ENCODE measurements at regions not wholly inside any gene's neighbourhood (a gene's known extent, or its start where the extent isn't known, plus 50 kb on each side); places are given as distances from the start of the nearest gene placed in this dataset.
A peak's percentile ranks its signal among the peaks of the same experiment; 100 is the strongest.

DNA sequence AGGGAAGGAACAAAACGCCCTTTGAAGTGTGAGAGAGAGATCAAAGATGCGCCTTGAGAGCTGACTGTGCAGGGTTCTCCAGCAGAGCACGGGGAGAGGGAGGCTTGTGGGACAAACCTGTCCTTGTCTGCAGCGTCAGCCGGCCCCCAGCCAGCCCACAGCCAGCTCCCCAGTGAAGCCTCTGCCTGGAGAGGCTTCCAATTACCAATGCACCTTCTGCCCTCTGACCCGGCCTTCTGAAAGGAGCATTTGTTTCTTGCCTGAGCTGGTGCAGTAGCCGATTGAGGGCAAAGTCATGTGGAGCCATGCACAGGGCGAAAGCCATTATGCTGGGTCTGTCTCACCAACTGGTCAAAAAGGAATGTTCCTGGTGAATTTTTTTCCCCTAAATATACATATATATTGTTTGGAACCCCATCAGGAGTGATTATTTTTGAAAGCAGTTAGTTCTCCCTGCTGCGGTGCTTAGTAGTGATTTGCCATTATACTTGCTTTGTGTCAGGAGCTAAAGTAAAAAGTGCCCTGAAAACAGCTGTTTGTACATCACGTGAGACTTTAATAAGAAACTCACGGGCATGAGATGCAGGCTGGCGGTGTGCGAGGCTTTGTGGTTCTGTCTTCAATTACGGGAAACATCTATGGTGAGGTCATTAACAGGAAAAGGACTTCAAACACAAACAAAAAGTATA lies 268.6 kb downstream of the KLF6 start:
- Mint-ChIP-seq H3K27me3 (ENCODE audit: low read depth) (peaks cover 8% of the 10 kb centered on the region), H3K4me3 (peak overlapping the region; percentile 29), H3K4me1 (ENCODE audit: low read depth) (peaks cover 14% of the 10 kb centered on the region), H3K9me3 (peaks cover 17% of the 10 kb centered on the region), H3K36me3 (ENCODE audit: low read depth) (peaks cover 8% of the 10 kb centered on the region), H3K27ac (peak overlapping the region; percentile 63)

DNA sequence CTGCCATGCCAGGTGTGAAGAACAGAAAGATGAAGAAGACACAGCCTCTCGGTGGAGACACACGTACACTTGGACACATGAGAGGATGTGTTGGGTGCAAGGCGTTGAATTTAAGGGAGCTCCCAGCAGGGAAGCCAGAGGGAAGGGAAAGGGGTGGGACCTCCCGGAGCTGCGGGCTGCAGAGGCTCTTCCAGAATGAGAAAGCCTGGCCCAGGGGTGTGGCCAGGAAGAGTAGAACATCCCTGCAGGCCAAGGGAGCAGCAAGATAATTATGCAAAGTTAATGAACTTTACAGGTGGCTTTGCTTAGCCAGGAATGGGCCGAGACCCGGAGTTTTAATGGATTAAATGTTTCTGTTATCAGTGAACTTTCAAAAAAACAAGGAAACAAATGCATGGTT lies 270.3 kb downstream of the KLF6 start:
- peaks cover 8% of the 10 kb centered on the region for H3K36me3 Mint-ChIP-seq (ENCODE audit: low read depth)
- H3K27ac Mint-ChIP-seq, result no peak overlapping the region
- H3K27me3 Mint-ChIP-seq (ENCODE audit: low read depth), result peaks cover 13% of the 10 kb centered on the region
- H3K4me1 Mint-ChIP-seq (ENCODE audit: low read depth), result peaks cover 19% of the 10 kb centered on the region
- H3K9me3 Mint-ChIP-seq, result peaks cover 17% of the 10 kb centered on the region
- no peak overlapping the region for H3K4me3 Mint-ChIP-seq

DNA sequence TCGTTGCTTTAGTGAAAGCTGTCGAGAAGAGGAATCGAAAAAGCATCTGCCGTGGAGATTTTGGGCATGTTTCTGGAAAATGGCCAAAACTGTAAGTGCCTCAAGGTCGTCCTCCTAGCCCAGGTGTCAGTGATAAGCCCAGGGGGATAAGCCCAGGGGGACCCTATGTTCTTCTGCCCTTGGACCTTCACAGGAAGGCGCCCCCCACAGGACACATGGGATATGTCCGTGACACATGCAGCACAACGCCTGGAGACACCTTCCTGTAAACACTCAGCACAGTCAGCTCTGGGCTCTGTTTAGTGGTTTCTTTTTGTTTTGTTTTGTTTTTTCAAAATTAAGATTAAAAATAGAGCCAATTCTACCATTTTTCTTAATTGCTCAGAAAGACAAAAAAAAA lies 272.7 kb downstream of the KLF6 start:
- no peak overlapping the region for H3K4me3 Mint-ChIP-seq
- peaks cover 19% of the 10 kb centered on the region for H3K27me3 Mint-ChIP-seq (ENCODE audit: low read depth)
- H3K36me3 Mint-ChIP-seq (ENCODE audit: low read depth), result peaks cover 7% of the 10 kb centered on the region
- H3K9me3 Mint-ChIP-seq, result peaks cover 6% of the 10 kb centered on the region
- H3K27ac Mint-ChIP-seq, result no peak overlapping the region
- peaks cover 19% of the 10 kb centered on the region for H3K4me1 Mint-ChIP-seq (ENCODE audit: low read depth)

DNA sequence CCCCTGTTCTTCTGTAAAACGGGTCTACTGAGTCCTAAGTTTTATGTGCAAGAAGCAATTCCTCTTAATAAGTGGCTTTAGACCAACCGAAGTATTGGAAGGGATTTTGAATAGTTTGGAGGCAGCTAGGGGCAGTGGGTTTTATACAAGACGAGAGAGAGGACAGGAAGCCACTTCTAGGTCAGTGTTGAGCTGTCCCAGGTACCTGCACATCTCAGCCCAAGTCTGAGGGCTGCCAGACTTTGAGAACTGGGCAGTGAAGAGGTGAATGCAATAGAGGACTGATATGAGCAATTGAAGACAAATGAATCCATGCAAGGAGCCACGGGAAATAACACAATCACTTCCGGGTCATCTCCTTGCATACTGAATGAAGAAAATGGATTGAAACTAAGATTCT lies 273.5 kb downstream of the KLF6 start:
- H3K27ac Mint-ChIP-seq, result no peak overlapping the region
- peaks cover 2% of the 10 kb centered on the region for H3K36me3 Mint-ChIP-seq (ENCODE audit: low read depth)
- H3K4me3 Mint-ChIP-seq, result no peak overlapping the region
- H3K9me3 Mint-ChIP-seq, result peaks cover 3% of the 10 kb centered on the region
- peaks cover 14% of the 10 kb centered on the region for H3K4me1 Mint-ChIP-seq (ENCODE audit: low read depth)
- peaks cover 19% of the 10 kb centered on the region for H3K27me3 Mint-ChIP-seq (ENCODE audit: low read depth)

DNA sequence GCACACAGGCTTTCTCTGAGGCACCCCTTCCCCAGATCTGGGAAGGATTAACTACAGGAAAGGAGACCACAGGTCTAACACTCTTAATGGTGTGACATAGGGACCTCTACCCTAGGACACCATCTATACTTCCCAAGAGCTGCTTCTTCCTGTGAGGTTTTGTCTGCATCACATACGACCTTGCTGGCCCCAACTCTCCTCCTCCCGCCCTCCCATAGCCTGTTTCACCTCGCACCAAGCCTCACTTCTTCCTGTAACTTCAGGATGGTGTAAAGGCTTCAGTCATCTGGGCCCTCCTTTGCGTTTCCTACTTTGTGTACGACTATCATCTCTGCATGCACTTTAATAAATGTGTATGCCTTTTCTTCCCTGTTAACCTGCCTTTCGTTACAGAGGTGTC lies 274.3 kb downstream of the KLF6 start:
- Mint-ChIP-seq H3K4me3 (no peak overlapping the region), H3K9me3 (peaks cover 3% of the 10 kb centered on the region), H3K27ac (no peak overlapping the region), H3K4me1 (ENCODE audit: low read depth) (peaks cover 11% of the 10 kb centered on the region), H3K27me3 (ENCODE audit: low read depth) (peaks cover 19% of the 10 kb centered on the region), H3K36me3 (ENCODE audit: low read depth) (peaks cover 2% of the 10 kb centered on the region)

DNA sequence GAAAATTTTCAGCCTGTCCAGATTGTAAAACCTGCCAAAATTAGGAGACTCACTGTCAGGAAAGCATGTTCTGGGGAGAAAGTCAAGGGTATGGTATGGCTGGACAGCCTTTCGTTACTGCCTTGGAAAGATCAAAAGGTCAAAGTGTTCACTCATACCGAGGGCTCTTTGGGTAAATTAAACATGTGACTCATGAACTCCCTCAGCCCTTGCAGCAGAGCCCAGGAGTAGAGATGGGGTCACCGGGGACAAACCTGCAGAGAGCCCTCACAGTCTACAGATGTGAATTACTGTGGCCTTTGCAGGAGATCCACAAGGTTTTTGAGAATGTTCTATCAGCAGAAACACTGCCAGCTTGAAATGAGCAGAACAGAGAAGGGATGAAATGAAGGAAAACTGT lies 275.7 kb downstream of the KLF6 start:
- H3K27ac Mint-ChIP-seq, result no peak overlapping the region
- H3K4me1 Mint-ChIP-seq (ENCODE audit: low read depth), result peaks cover 10% of the 10 kb centered on the region
- peaks cover 19% of the 10 kb centered on the region for H3K27me3 Mint-ChIP-seq (ENCODE audit: low read depth)
- H3K36me3 Mint-ChIP-seq (ENCODE audit: low read depth), result peaks cover 2% of the 10 kb centered on the region
- no peak overlapping the region for H3K4me3 Mint-ChIP-seq
- H3K9me3 Mint-ChIP-seq, result peaks cover 3% of the 10 kb centered on the region

DNA sequence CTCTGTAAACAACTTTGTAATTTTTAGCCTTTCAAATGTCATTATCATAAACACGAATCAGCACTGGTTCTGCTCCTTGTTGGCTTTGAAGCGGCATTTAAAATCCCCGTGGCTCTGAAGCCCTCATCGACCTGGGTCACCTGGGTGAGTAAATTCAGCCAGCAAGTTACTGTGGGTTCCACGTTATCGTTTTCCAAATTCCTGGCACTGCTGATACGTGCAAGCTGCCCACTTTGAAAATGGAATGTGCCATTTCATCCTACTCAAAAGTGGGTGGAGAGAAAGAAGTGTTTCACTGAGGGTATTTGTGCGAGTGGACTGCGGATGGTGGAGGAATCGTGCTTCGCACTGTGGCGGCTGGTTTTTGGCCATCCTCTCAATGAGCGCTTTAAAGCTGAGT lies 281.7 kb downstream of the KLF6 start:
- H3K27ac Mint-ChIP-seq, result no peak overlapping the region
- H3K27me3 Mint-ChIP-seq (ENCODE audit: low read depth), result peaks cover 19% of the 10 kb centered on the region
- H3K4me3 Mint-ChIP-seq, result no peak overlapping the region
- H3K4me1 Mint-ChIP-seq (ENCODE audit: low read depth), result no peaks in the 10 kb centered on the region
- H3K36me3 Mint-ChIP-seq (ENCODE audit: low read depth), result no peaks in the 10 kb centered on the region
- H3K9me3 Mint-ChIP-seq, result no peaks in the 10 kb centered on the region

DNA sequence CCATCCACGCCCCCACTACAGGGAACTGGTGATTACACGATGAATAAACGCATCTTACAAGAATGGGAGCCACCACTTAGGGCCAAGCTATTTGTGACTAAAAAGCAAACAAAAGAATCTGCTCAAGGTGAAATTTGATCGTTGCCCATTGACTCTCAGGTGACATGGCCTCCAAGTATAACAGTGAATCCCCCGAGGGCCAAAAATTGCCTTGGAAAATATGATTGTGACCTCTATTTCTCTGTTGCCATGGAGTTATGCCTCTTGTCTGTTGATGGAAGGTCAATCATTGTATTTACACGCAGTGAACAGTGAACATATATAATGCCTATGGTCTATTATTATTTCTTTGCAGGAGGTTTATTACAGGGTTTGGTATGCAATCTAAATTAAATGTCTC lies 282.3 kb downstream of the KLF6 start:
- Mint-ChIP-seq H3K27me3 (ENCODE audit: low read depth) (peaks cover 23% of the 10 kb centered on the region), H3K36me3 (ENCODE audit: low read depth) (no peaks in the 10 kb centered on the region), H3K27ac (no peak overlapping the region), H3K4me1 (ENCODE audit: low read depth) (no peaks in the 10 kb centered on the region), H3K4me3 (no peak overlapping the region), H3K9me3 (no peaks in the 10 kb centered on the region)

DNA sequence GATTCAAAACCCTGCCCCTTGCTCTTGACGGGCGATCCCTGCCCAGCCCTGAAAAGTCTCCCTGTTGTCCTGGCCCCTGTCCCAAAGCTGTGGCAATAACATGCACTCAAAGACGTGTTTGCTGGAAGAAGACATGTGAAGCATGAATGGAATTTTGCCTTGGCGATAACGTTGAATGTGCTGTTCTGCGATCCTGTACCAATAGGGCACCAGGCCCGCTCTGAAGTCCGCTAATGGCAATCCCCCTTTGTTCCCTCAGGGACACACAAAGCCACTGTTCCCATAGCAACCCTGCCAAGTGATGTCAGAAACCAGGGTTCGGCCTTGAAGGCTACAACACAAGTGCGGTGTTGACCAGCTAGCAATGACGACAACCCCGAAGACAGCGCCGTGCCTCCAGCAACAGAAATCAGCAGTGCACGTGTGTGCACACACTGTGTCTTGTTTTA lies 284.6 kb downstream of the KLF6 start:
- Mint-ChIP-seq H3K27ac (no peak overlapping the region), H3K4me1 (ENCODE audit: low read depth) (no peaks in the 10 kb centered on the region), H3K4me3 (no peak overlapping the region), H3K9me3 (no peaks in the 10 kb centered on the region), H3K36me3 (ENCODE audit: low read depth) (no peaks in the 10 kb centered on the region), H3K27me3 (ENCODE audit: low read depth) (peaks cover 45% of the 10 kb centered on the region)

DNA sequence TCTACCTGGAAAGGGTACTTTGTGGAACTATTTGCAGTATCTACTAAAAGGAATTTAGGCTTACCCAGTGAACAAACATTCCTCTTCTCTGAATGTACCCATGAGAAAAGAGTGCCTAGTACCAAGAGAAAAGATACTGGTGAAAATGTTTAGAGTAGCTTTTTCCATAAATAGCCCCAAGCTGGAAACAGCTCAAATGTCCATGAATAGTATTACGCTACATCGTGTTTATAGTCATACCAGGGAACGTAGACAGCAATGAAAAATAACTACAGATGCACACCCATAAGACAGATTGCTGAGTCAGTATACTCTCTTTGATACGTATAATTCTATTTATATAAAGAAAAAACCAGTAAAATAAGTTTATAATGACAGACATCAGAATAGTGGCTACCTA lies 285.9 kb downstream of the KLF6 start:
- peaks cover 58% of the 10 kb centered on the region for H3K27me3 Mint-ChIP-seq (ENCODE audit: low read depth)
- no peak overlapping the region for H3K27ac Mint-ChIP-seq

DNA sequence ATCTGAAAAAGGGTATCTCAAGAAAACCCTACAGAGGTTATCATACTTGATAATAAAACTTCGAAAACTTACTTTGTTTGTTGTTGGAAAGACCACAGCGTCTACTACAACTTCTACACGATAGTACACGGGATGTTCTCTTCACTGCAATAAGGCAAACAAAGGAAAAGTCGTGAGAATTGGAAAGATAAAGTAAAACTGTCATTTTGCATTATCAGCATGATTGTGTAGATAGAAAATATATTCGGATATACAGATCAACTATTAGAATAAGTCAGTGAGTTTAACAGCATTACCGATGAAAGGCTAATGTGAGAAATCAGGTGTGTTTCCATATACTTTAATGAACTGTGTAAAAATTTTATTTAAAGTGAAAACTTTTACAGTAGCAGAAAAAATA lies 287.4 kb downstream of the KLF6 start:
- H3K36me3 Mint-ChIP-seq (ENCODE audit: low read depth), result no peaks in the 10 kb centered on the region
- H3K4me3 Mint-ChIP-seq, result no peak overlapping the region
- H3K27ac Mint-ChIP-seq, result no peak overlapping the region
- no peaks in the 10 kb centered on the region for H3K9me3 Mint-ChIP-seq
- peaks cover 59% of the 10 kb centered on the region for H3K27me3 Mint-ChIP-seq (ENCODE audit: low read depth)
- H3K4me1 Mint-ChIP-seq (ENCODE audit: low read depth), result no peaks in the 10 kb centered on the region

More for the DNA sequence above, 285.9 kb downstream of the KLF6 start:
- Mint-ChIP-seq H3K9me3 (no peaks in the 10 kb centered on the region), H3K4me3 (no peak overlapping the region), H3K36me3 (ENCODE audit: low read depth) (no peaks in the 10 kb centered on the region), H3K4me1 (ENCODE audit: low read depth) (no peaks in the 10 kb centered on the region)

DNA sequence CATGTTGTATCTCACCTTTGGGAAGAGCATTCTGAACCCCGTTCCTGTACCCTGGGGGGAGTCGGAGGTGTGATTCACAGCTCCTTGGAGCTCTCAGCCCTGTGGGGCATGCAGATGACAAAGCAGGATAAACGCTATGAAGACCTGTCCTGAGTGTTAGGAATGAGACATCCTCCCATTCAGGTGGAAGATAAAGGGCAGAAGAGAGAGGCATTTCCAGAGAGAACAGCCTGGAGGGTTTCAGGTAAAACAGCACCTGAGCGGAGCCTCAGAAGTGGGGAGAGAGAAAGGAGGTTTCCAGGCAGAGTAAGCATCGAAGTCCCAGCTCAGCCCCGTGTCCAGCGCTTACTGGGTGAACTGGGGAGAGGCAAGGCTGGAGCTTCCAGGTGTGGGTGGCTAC lies 288.9 kb downstream of the KLF6 start:
- H3K4me1 Mint-ChIP-seq (ENCODE audit: low read depth), result no peaks in the 10 kb centered on the region
- H3K27me3 Mint-ChIP-seq (ENCODE audit: low read depth), result peaks cover 56% of the 10 kb centered on the region
- no peaks in the 10 kb centered on the region for H3K9me3 Mint-ChIP-seq
- no peak overlapping the region for H3K4me3 Mint-ChIP-seq
- no peaks in the 10 kb centered on the region for H3K36me3 Mint-ChIP-seq (ENCODE audit: low read depth)
- no peak overlapping the region for H3K27ac Mint-ChIP-seq

DNA sequence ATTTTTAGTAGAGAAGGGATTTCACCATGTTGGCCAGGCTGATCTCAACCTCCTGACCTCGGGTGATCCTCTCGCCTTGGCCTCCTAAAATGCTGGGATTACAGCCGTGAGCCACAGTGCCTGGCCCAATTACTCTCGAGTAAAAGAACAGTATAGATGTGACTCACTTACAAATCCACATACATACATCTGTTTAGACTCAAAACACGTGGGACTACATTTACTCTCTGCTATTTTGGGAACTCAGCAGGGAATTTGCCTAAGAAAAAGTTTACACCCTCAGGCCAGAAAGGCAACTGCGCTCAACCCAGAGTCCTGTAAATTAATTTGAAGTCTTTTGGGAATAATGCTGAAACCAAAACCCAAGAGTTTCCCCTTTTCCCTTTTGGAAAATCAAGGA lies 289.7 kb downstream of the KLF6 start:
- Mint-ChIP-seq H3K27me3 (ENCODE audit: low read depth) (peaks cover 54% of the 10 kb centered on the region), H3K4me1 (ENCODE audit: low read depth) (no peaks in the 10 kb centered on the region), H3K9me3 (no peaks in the 10 kb centered on the region), H3K36me3 (ENCODE audit: low read depth) (no peaks in the 10 kb centered on the region), H3K27ac (no peak overlapping the region), H3K4me3 (no peak overlapping the region)

DNA sequence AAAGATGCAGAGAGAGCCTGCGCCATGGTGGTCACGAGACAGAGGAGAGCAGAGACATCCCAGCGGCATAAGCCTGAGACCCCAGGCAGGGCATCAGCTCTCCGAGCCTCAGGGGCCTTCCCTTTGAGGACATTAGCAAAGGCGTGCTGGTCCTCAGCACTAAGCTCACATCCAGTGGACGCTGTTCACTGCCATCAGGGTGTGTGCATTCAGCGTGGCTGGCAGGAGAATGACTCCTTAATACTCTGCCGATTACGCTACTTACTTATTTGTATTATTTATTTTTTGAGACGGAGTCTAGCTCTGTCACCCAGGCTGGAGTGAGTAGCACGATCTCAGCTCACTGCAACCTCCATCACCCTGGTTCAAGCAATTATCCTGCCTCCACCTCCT lies 290.2 kb downstream of the KLF6 start:
- H3K27ac Mint-ChIP-seq, result no peak overlapping the region
- H3K4me1 Mint-ChIP-seq (ENCODE audit: low read depth), result no peaks in the 10 kb centered on the region
- no peak overlapping the region for H3K4me3 Mint-ChIP-seq
- peaks cover 3% of the 10 kb centered on the region for H3K9me3 Mint-ChIP-seq
- peaks cover 54% of the 10 kb centered on the region for H3K27me3 Mint-ChIP-seq (ENCODE audit: low read depth)
- no peaks in the 10 kb centered on the region for H3K36me3 Mint-ChIP-seq (ENCODE audit: low read depth)

DNA sequence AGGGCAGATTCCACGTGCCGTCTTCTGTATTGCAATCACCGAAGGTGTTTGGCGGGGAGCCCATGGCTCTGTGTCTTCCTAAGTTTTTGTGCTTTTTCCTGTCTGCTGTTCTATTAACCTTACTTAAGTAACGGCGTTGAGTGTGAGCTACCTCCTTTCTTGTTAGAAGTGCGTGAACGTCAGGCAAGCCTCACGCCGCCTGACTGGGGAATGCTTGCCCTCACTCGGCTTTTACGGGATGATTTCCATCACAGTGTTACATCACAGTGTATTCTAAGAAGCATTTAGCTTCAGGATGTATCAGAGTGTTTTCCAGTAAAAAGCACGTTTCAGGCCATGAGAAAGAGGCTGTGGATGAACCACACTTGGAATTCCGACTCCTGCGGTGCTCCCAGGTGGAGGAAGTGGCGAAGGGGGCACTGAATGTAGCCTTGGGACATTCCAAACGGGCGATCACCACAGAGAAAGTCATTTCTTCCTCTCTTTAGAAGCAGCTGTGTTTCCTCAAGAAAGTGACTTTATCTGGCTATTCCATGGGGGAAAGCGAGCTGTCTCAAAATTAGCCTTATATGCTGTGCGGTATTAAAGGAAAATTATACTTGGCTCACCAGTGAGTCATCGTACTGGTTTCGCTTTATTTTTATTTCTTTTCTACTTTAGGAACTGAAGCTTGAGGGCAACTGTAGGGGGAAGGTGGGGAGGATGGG lies 290.7 kb downstream of the KLF6 start:
- no peak overlapping the region for H3K4me3 Mint-ChIP-seq
- H3K9me3 Mint-ChIP-seq, result peaks cover 7% of the 10 kb centered on the region
- peaks cover 54% of the 10 kb centered on the region for H3K27me3 Mint-ChIP-seq (ENCODE audit: low read depth)
- no peak overlapping the region for H3K27ac Mint-ChIP-seq
- H3K4me1 Mint-ChIP-seq (ENCODE audit: low read depth), result no peaks in the 10 kb centered on the region
- H3K36me3 Mint-ChIP-seq (ENCODE audit: low read depth), result no peaks in the 10 kb centered on the region
